Neural cell (in vitro differentiated cells): ENCODE measurements at regions not wholly inside any gene's neighbourhood (a gene's known extent, or its start where the extent isn't known, plus 50 kb on each side); places are given as distances from the start of the nearest gene placed in this dataset.

ENCODE experiments used
- CTCF ChIP-seq: fragments of 450-650 bp; IDR thresholded peaks from 2 replicates; pipeline ENCODE4 v1.5.1; 2014; ENCODE audit warnings: antibody characterized with exemption, mild to moderate bottlenecking, moderate library complexity; ENCODE audit not compliant: poor library complexity, severe bottlenecking
- EP300 ChIP-seq: fragments of 450-650 bp; conservative IDR thresholded peaks from 2 replicates; pipeline ENCODE4 v1.6.1; 2014; ENCODE audit warnings: antibody characterized with exemption, mild to moderate bottlenecking, moderate library complexity; ENCODE audit not compliant: poor library complexity, severe bottlenecking
- EZH2 ChIP-seq: fragments of 200-600, 300-800 bp; shearing (Covaris generic), sonication (generic); IDR thresholded peaks from 2 replicates; pipeline ENCODE4 v1.6.1; 2014; ENCODE audit warnings: antibody characterized with exemption, low read length, borderline replicate concordance, mild to moderate bottlenecking; ENCODE audit not compliant: insufficient read depth, poor library complexity, severe bottlenecking
- REST ChIP-seq: IDR thresholded peaks from 2 replicates; pipeline ENCODE4 v1.6.1; 2012; ENCODE audit warnings: borderline replicate concordance

GRCh38 chr16:26809461-26809860 lies 257.3 kb upstream of the C16orf82 start:
- TF ChIP-seq CTCF (no peak), EP300 (no peak), REST (no peak), EZH2 (no peak)
